ENCODE measurements at regions not wholly inside any gene's neighbourhood (a gene's known extent, or its start where the extent isn't known, plus 50 kb on each side); places are given as distances from the start of the nearest gene placed in this dataset.

- Histone ChIP-seq H3K9me3 (ENCODE audit: control insufficient read depth, insufficient read depth, low read depth, low read length) (no peaks in the 10 kb centered on the region), H3K36me3 (ENCODE audit: control insufficient read depth, insufficient read depth, low read length) (no peaks in the 10 kb centered on the region), H3K27ac (ENCODE audit: low read length) (no peak overlapping the region), H3K27me3 (ENCODE audit: control insufficient read depth, insufficient read depth, low read length) (no peaks in the 10 kb centered on the region), H3K4me1 (ENCODE audit: control insufficient read depth, insufficient read depth, low read length) (peaks cover 8% of the 10 kb centered on the region), H3K4me3 (ENCODE audit: low read depth in 2 of 2, low read length in 2 of 2) (no peak overlapping the region)
- BruUV-seq (replicated peaks) = no TSS peak
- ChIA-PET CTCF (interaction anchor here (0.6 kb wide), 1 partner anchor 88 kb away, joined by 8 read pairs; no protein-coding TSS in a partner anchor), POLR2A (no interaction called here)
- TF ChIP-seq SIN3A (IDR thresholded peaks at IDR 0.05; ENCODE audit: borderline replicate concordance, insufficient read depth, low read depth, low read length) (no peak), REST (IDR thresholded peaks at IDR 0.05; ENCODE audit: insufficient read depth in 1 of 2, low read depth in 2 of 2, low read length in 1 of 2) (no peak), TCF7L2 (IDR thresholded peaks at IDR 0.05; ENCODE audit: low read depth, low read length) (no peak), POLR2AphosphoS5 (IDR thresholded peaks at IDR 0.05; ENCODE audit: low read depth, low read length) (no peak)
- TF ChIP-seq, protein P1, sequence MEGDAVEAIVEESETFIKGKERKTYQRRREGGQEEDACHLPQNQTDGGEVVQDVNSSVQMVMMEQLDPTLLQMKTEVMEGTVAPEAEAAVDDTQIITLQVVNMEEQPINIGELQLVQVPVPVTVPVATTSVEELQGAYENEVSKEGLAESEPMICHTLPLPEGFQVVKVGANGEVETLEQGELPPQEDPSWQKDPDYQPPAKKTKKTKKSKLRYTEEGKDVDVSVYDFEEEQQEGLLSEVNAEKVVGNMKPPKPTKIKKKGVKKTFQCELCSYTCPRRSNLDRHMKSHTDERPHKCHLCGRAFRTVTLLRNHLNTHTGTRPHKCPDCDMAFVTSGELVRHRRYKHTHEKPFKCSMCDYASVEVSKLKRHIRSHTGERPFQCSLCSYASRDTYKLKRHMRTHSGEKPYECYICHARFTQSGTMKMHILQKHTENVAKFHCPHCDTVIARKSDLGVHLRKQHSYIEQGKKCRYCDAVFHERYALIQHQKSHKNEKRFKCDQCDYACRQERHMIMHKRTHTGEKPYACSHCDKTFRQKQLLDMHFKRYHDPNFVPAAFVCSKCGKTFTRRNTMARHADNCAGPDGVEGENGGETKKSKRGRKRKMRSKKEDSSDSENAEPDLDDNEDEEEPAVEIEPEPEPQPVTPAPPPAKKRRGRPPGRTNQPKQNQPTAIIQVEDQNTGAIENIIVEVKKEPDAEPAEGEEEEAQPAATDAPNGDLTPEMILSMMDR (IDR thresholded peaks at IDR 0.05) = no peak
- in situ Hi-C loops (cut with HindIII; ENCODE audit: low pct_unique_long_range_greater_than_20kb, low sequenced_read_pairs) (no loop called here), intact Hi-C loops (cut with micrococcal nuclease; ENCODE audit: unreplicated experiment) (no loop called here)
- ATAC-seq (no peak), DNase-seq (ENCODE audit: low read depth, low spot score) (no peak)
These were observed 59.6 kb upstream of the SPDEF start for GRCh38 chr6:34615574-34616226.

DNA sequence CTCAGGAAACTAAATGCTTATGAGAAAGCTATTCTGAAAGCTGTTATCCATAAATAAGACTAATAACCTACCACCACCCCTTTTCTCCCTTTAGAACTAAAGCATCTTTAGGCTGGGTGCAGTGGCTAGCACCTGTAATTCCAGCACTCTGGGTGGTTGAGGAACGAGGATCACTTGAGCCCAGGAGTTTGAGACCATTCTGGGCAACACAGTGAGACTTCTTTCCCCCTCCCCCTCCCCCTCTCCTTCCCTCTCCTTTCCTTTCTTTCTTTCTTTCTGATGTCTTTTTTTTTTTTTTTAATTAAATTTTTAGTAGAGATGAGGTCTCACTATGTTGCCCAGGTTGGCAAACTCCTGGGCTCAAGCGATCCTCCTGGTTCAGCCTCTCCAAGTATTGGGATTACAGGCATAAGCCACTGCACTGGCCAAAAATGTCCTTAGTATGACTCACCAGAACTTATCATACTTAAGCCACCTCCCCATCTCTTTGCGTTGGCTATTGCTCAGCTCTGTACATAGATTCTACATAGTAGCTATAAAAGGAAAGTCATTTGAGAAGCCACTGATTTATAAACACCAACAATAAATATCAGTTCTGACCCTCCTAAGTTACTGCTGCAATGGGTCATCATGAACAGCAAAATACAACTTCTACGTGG lies 54.8 kb upstream of the SPDEF start:
- Histone ChIP-seq H3K4me3 (ENCODE audit: low read depth in 2 of 2, low read length in 2 of 2) (no peak overlapping the region), H3K36me3 (ENCODE audit: control insufficient read depth, insufficient read depth, low read length) (no peaks in the 10 kb centered on the region), H3K27ac (ENCODE audit: low read length) (peak overlapping the region; percentile 30), H3K27me3 (ENCODE audit: control insufficient read depth, insufficient read depth, low read length) (no peaks in the 10 kb centered on the region), H3K9me3 (ENCODE audit: control insufficient read depth, insufficient read depth, low read depth, low read length) (no peaks in the 10 kb centered on the region), H3K4me1 (ENCODE audit: control insufficient read depth, insufficient read depth, low read length) (peaks cover 22% of the 10 kb centered on the region)
- ChIA-PET CTCF (interaction anchor here (1.4 kb wide), 1 partner anchor 151 kb away, joined by 3 read pairs; no protein-coding TSS in a partner anchor), POLR2A (no interaction called here)
- intact Hi-C loops (cut with micrococcal nuclease; ENCODE audit: unreplicated experiment) (no loop called here), in situ Hi-C loops (cut with HindIII; ENCODE audit: low pct_unique_long_range_greater_than_20kb, low sequenced_read_pairs) (no loop called here)
- TF ChIP-seq REST (IDR thresholded peaks at IDR 0.05; ENCODE audit: insufficient read depth in 1 of 2, low read depth in 2 of 2, low read length in 1 of 2) (no peak), TCF7L2 (IDR thresholded peaks at IDR 0.05; ENCODE audit: low read depth, low read length) (no peak), SIN3A (IDR thresholded peaks at IDR 0.05; ENCODE audit: borderline replicate concordance, insufficient read depth, low read depth, low read length) (no peak), POLR2AphosphoS5 (IDR thresholded peaks at IDR 0.05; ENCODE audit: low read depth, low read length) (no peak)
- TF ChIP-seq, protein P1 (IDR thresholded peaks at IDR 0.05) = no peak
- no TSS peak for BruUV-seq (replicated peaks)
- DNase-seq (ENCODE audit: low read depth, low spot score) (peak; percentile 51), ATAC-seq (peak; percentile 64; the same call in 1 of the 2 replicates)
